Aorta (tissue), 5 donors: ENCODE measurements at regions not wholly inside any gene's neighbourhood (a gene's known extent, or its start where the extent isn't known, plus 50 kb on each side); places are given as distances from the start of the nearest gene placed in this dataset.

Experiments used
- ATAC-seq: fragments of 200-7000 bp; cut with Tn5 transposase; one replicate; pipeline ENCODE4 v1.9.1; 2022; ENCODE audit warnings: moderate library complexity; ENCODE audit not compliant: low FRiP score
- DNase-seq, 2 donors: peaks; one replicate each; pipeline ENCODE4 v3.0.0-alpha.2; 2020
- H3K27ac ChIP-seq, 2 donors: one replicate each; pipeline ENCODE4 v1.5.1; 2013; ENCODE audit warnings: low read length in 2 of 2, mild to moderate bottlenecking in 2 of 2, moderate library complexity in 2 of 2, control low read depth in 1 of 2, inconsistent platforms in 1 of 2, low read depth in 1 of 2
- H3K27me3 ChIP-seq, 2 donors: one replicate each; pipeline ENCODE4 v1.6.1; 2013; ENCODE audit warnings: control low read depth in 1 of 2, low read length in 1 of 2, mild to moderate bottlenecking in 1 of 2, moderate library complexity in 1 of 2; ENCODE audit not compliant: insufficient read depth in 2 of 2, control insufficient read depth in 1 of 2
- H3K36me3 ChIP-seq, 2 donors: one replicate each; pipeline ENCODE4 v1.6.1; 2013; ENCODE audit warnings: control low read depth in 1 of 2, low read length in 1 of 2, mild to moderate bottlenecking in 1 of 2; ENCODE audit not compliant: insufficient read depth in 2 of 2, control insufficient read depth in 1 of 2
- H3K4me1 ChIP-seq, 2 donors: one replicate each; pipeline ENCODE4 v1.6.1; 2013; ENCODE audit warnings: low read length in 2 of 2, control low read depth in 1 of 2, mild to moderate bottlenecking in 1 of 2, moderate library complexity in 1 of 2; ENCODE audit not compliant: insufficient read depth in 2 of 2, control insufficient read depth in 1 of 2
- H3K4me3 ChIP-seq, 2 donors: one replicate each; pipeline ENCODE4 v1.5.1; 2013; ENCODE audit warnings: low read length in 2 of 2, control low read depth in 1 of 2, mild to moderate bottlenecking in 1 of 2
- H3K9me3 ChIP-seq: one replicate; pipeline ENCODE4 v1.6.1; 2013; ENCODE audit warnings: mild to moderate bottlenecking, low read length; ENCODE audit not compliant: control insufficient read depth
- WGBS, 2 donors: extraction: QIAGEN DNeasy Blood & Tissue Kit; methylation state at CpG; one replicate each; pipeline ENCODE4 v1.1.7; 2013; 5-methylcytosine and 5-hydroxymethylcytosine counted together
- intact Hi-C, 2 donors: fragments of 100-400 bp; cut with DNase I; formaldehyde crosslinking; loops; one replicate each; pipeline versions ENCODE4 v1.14.2 to v1.15.0; 2022
- donor health status: healthy with polysubstance abuse.
- donor health status: Bipolar disorder and iron deficiency.
- donor health status: DM: no; HTN: no; CAD: no.
- donor health status: DM: no; HTN: no; CAD: no.
- donor health status: DM: yes; HTN: yes; CAD: no.

DNA sequence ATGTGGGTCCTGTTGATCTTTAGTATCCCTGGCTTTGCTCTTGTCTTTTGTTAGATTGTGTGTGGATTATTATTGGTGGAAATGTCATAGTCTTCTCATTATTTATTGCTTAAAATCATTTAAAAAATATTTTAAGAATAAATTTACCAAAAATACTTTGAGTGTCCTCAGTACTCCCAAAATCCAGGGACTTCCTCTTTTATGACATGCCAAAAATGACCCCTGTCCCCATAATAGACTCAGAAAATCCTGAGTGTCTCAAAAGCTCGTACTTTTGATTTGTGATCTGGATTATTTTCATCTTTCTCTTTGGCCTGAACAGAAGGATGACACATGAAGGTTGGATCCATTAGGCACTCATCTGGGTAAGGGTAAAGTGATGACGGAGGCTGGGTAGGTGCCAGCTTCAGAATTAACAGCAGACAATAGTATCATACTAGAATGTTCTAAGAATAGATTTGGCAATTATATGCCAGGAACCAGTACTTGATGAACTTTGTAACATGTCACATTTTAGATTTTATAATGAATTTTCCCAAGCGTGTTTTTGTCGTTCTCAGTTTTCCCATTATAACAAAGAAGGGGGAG, 602.2 kb upstream of the CDH8 start:
- H3K4me3 ChIP-seq = no peak overlapping the region
- H3K36me3 ChIP-seq = no peaks in the 10 kb centered on the region
- WGBS, 2 donors = 28 to 37% methylated on average over 4 of the region's 4 CpGs
- no peak for DNase-seq
- no peaks in the 10 kb centered on the region for H3K27me3 ChIP-seq
- intact Hi-C loops = no loop called here
- H3K9me3 ChIP-seq = no peaks in the 10 kb centered on the region
- ATAC-seq = no peak
- no peaks in the 10 kb centered on the region for H3K4me1 ChIP-seq
- H3K27ac ChIP-seq = no peak overlapping the region

- Histone ChIP-seq H3K4me1 (no peaks in the 10 kb centered on the region), H3K36me3 (no peaks in the 10 kb centered on the region), H3K27ac (no peak overlapping the region), H3K27me3 (no peaks in the 10 kb centered on the region), H3K9me3 (no peaks in the 10 kb centered on the region), H3K4me3 (no peak overlapping the region)
- ATAC-seq (no peak), DNase-seq (no peak)
- 1 to 4% methylated on average over 2 of the region's 2 CpGs for WGBS, 2 donors
- intact Hi-C loops = no loop called here
Observed at GRCh38 chr16:62625326-62625725, 589.1 kb upstream of the CDH8 start.

GRCh38 chr16:62620275-62620674, 584.0 kb upstream of the CDH8 start:
- intact Hi-C loops = no loop called here
- Histone ChIP-seq H3K27ac (no peak overlapping the region), H3K4me1 (no peaks in the 10 kb centered on the region), H3K9me3 (peaks cover 2% of the 10 kb centered on the region), H3K36me3 (no peaks in the 10 kb centered on the region), H3K27me3 (no peaks in the 10 kb centered on the region), H3K4me3 (no peak overlapping the region)
- ATAC-seq (no peak), DNase-seq (no peak)

- intact Hi-C loops = no loop called here
- no peak overlapping the region for H3K27ac ChIP-seq
- no peak for ATAC-seq
- no peaks in the 10 kb centered on the region for H3K36me3 ChIP-seq
- no peaks in the 10 kb centered on the region for H3K27me3 ChIP-seq
- no peaks in the 10 kb centered on the region for H3K4me1 ChIP-seq
- no peak for DNase-seq
- H3K9me3 ChIP-seq = peaks cover 2% of the 10 kb centered on the region
- H3K4me3 ChIP-seq = no peak overlapping the region
- 13 to 39% methylated on average over 2 of the region's 2 CpGs for WGBS, 2 donors
Observed at GRCh38 chr16:62615526-62615925, 579.3 kb upstream of the CDH8 start.

DNA sequence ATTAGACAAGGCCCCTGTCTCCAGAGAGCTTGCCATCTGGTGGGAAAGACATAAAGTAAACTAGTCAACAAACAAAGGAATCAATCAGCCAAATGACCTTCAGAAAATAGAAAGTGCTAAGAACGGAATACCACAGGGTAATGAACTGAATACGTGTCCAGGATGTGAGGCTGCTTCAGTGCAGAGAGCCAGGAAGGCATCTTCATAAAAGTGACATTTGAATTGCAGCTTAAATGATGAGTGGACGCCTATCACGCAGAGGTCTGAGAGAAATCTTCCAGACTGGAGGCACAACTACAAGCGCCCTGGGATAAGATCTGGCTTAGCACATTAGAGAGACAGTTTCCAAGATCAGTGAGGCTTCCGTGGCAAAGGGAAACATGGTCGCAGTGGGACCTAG, 574.1 kb upstream of the CDH8 start:
- H3K27ac ChIP-seq = no peak overlapping the region
- WGBS, 2 donors = 36 to 57% methylated on average over 7 of the region's 7 CpGs
- DNase-seq (no peak), ATAC-seq (no peak)
- no peaks in the 10 kb centered on the region for H3K4me1 ChIP-seq
- H3K27me3 ChIP-seq = no peaks in the 10 kb centered on the region
- H3K4me3 ChIP-seq = no peak overlapping the region
- H3K9me3 ChIP-seq = peaks cover 2% of the 10 kb centered on the region
- intact Hi-C loops = no loop called here
- H3K36me3 ChIP-seq = no peaks in the 10 kb centered on the region

DNA sequence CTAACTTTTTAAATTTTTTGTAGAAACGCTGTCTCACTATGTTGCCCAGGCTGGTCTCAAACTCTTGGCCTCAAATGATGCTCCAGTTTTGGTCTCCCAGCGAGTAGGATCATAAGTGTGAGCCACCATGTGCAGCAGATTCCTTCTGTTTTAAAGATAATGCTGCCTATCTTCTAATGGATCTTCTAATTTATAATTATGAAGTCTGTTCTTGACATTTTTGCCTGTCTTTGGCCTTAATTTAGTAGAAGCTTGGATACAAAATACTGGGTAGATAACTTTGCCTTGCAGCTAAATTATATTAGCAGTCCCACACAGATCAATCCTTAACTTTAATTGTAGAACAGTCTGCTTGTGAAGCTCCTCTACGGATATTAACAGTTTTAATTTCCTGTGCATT, 566.6 kb upstream of the CDH8 start:
- H3K27me3 ChIP-seq = no peaks in the 10 kb centered on the region
- intact Hi-C loops = no loop called here
- no peaks in the 10 kb centered on the region for H3K36me3 ChIP-seq
- H3K4me3 ChIP-seq = no peak overlapping the region
- ATAC-seq = no peak
- no peaks in the 10 kb centered on the region for H3K9me3 ChIP-seq
- H3K27ac ChIP-seq = no peak overlapping the region
- 81 to 86% methylated on average over 3 of the region's 3 CpGs for WGBS, 2 donors
- no peaks in the 10 kb centered on the region for H3K4me1 ChIP-seq
- no peak for DNase-seq

DNA sequence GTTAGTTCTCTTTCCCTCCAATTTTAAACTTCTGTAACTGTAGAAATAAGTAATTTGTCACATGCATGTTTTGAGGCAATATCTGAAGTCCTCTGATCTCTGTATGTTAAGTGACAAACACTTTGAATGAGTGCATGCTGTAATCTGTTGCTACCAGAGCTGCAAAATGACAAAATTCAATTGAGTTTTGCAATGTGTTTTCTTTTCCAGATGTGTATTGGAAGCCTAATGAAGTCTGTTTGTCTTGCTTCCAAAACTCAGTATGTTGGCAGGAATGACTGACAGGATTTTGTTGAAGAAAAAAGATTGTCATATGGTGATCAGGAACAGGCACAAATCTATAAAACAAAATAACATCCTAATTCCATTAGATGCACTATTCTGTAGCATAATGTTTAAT, 561.6 kb upstream of the CDH8 start:
- Histone ChIP-seq H3K9me3 (no peaks in the 10 kb centered on the region), H3K4me3 (no peak overlapping the region), H3K27me3 (no peaks in the 10 kb centered on the region), H3K36me3 (no peaks in the 10 kb centered on the region), H3K27ac (no peak overlapping the region), H3K4me1 (no peaks in the 10 kb centered on the region)
- ATAC-seq = no peak
- DNase-seq = no peak
- intact Hi-C loops = no loop called here

DNA sequence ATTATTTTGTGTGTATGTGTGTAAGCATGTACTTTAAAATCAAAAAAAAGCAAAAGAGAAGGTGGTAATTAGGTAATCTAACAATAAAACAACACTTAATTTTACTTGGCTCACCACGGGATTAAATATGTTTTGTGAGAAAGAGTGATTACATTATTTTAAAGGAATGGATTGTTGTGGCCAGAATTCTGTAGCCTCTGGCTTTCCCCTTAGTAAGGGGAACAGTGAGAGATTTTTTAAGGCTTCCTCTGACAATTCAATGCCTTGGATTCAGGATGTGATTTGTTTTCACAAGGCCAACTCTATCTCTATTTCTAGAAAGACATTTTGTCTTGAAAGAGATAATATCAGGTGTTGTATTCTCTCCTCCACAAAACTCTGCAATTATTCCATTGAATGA, 560.3 kb upstream of the CDH8 start:
- DNase-seq = no peak
- no peaks in the 10 kb centered on the region for H3K9me3 ChIP-seq
- no peaks in the 10 kb centered on the region for H3K27me3 ChIP-seq
- WGBS, 2 donors = 0 to 1% methylated on average over 1 of the region's 1 CpG
- H3K36me3 ChIP-seq = no peaks in the 10 kb centered on the region
- H3K27ac ChIP-seq = no peak overlapping the region
- no peak for ATAC-seq
- no peaks in the 10 kb centered on the region for H3K4me1 ChIP-seq
- H3K4me3 ChIP-seq = no peak overlapping the region
- intact Hi-C loops = no loop called here

DNA sequence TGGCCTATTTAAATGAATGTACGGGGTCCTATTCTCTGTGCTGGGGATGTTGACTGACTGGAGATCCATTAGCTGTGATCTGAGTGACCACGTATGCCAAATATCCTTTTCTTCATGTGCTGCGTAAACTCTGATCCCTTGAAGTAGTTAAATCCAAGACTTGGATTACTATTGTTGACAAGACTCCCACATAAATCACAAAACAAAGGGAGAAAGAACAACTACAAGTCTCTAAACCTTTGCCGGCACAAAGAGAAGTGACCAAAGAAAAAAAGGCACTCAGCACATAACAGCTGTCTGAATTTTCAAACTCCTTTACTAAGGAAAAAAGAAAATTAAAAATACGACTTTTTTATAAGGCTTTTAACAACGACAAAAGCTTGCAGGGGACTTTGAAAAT, 559.9 kb upstream of the CDH8 start:
- no peak for DNase-seq
- Histone ChIP-seq H3K9me3 (no peaks in the 10 kb centered on the region), H3K27ac (no peak overlapping the region), H3K27me3 (no peaks in the 10 kb centered on the region), H3K4me3 (no peak overlapping the region), H3K4me1 (no peaks in the 10 kb centered on the region), H3K36me3 (no peaks in the 10 kb centered on the region)
- intact Hi-C loops = no loop called here
- WGBS, 2 donors = 23 to 29% methylated on average over 6 of the region's 6 CpGs
- ATAC-seq = no peak
